NOMO-1 treated with DMSO at 0.1 percent for 48 hours (cell line): ENCODE measurements at regions not wholly inside any gene's neighbourhood (a gene's known extent, or its start where the extent isn't known, plus 50 kb on each side); places are given as distances from the start of the nearest gene placed in this dataset.

ENCODE experiments used
- DNase-seq: peaks from one replicate; lab custom pipeline; 2025; ENCODE audit not compliant: unreplicated experiment; lab: John Stamatoyannopoulos, UW

DNA sequence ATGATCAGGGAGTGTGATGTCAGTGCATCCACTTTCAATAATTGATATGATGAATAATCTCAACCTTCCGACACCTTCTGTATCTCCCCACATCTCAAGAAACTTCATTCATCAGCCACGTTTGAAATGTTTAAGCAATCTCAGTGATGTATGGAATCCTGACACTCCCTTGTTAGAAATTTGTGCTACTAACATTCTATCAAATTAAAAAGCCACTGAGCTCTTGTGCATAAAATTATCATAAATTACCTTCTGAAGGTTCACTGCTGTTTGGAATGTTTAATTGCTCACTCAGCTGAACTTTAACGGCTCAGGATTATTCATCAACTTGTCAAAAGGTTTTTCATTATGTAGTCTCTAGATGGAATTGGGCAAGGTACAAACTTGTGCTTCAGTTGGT lies 108.4 kb upstream of the DPH6 start:
- no peak for DNase-seq

DNA sequence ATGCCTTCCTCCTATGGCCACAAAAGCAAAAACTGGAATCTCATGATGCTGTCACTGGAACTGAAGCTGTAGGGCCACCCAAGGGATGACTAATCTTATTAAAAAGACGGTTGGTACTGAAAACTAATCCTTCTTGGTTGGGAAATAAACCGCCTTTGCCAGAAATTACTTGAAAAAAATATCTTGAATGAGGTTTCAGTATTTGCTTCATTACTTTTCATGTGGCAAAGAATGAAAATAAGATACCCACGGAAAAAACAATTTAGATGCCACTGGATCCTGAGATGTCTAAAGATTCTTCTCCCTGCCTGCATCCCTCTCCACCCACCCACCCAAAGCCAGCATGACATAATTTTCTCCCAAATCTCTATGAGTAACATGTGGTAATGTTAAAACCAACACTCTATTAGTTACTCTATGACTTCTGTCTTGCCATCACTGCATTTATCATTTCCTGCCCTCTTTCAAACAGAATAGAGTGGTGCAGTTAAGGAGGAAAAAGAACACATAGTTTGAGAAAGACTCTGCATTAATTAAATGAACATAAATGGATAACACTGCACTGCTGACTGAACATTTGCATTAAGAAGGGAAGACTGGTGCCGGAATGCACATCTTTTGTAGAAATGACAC lies 111.8 kb upstream of the DPH6 start:
- DNase-seq, result no peak

DNA sequence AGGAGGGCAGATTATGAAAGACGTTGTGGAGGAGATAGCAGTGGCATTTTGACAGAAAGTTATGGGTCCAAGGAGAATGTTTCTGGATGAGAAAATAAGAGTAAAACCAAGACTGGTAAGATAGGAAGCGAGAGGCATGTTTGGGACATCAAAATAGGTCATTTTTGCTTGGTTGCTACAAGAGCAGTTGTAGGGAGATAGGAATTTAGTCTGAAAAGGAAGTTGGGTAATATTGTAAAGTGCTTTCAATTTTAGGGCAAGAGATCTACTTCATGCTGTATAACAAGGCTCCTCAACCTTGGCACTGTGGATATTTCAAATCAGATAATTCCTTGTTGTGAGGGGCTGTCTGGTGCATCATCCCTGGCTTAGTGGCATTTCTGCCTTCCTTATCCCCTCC lies 118.0 kb upstream of the DPH6 start:
- DNase-seq, result peak; percentile 49

DNA sequence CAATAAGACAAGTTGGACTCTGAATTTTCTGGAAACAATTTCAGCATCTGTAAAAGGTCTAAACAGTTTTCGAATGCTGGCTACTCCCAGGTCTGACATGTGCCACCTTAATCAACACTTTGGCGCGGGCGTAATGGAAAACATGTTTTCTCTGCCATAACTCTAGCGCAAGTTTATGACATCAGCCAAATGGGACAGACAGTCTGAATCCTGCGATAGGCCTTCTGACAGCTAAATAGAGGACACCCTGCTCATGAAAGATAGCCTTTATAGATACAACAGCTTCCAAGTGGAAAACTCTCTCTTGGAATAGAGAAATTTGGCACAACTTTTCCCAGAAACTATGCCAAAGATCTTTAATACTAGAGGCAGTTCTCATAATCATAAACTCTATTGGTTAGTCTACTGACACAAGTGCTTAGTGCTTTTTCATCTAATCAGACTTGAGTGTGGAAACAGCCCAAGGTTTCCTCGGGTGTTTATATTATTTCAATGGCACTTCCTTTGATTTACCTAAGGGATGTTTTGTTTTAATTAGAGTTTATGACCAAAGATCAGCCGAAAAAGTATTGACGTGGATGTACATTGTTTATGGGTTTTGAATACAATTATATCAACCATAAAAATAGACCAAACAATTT lies 120.1 kb upstream of the DPH6 start:
- no peak for DNase-seq

DNA sequence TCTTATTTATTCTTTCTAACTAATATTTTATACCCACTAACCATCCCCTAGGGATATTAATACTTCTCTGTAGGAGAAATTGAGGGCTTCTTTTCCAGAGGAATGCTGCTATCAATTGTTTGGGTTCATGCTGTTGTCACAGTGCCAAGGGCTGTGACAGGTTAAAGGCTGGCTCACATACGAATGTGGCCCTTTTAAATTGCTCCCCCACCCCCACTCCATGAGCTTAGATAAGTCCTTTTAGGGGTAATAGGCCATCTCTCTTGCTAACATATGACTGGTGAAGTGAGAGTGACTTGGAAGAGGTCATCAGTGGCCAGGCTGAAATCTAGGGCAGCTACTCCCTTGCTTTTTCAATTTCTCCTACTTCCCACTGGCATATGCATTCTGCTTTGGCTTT lies 121.9 kb upstream of the DPH6 start:
- DNase-seq, result no peak

DNA sequence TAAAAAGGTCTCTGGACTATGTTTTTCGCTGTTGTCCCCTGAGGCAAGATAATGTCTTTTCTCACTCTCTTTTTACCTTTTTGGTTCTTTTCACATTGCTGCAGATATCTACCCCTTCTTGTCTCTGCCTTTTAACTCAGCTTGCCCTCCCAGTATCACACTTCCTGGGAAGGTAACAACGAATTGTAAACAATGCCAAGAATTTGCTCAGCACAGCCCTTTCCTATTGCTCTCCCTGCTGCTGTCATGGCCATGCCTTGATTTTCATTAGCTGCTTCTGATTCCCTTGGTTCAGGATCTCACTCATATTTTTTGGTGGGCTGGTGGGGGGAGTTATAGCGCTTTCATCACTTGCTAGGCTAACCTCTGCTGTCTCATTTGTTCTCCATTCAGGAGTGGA lies 123.1 kb upstream of the DPH6 start:
- DNase-seq, result no peak

DNA sequence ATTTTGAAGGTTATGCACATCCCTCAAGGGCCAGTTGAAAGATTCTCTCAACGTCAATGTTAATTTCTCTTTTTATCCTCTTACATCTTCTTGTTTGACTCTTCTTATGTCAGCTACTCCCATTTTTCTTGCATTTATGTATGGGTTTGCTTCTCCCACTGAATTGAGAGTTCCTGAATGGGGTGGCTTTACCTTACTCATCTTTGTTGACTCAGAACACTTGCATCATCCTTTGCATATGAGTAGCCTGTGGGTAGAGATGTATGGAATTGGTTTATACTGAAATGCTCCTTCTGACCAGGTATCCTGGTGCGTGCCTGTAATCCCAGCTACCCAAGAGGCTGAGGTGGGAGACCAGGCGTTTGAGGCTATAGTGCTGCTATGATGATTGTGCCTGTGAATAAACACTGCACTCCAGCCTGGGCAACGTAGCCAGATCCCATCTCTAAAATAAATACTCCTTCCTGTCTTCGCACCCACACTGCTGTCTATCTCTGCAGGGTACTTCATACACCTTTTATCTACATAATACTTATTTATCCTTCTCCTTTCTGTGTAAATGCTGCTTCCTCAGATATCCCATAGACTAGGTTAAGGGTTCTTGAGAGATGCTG lies 123.6 kb upstream of the DPH6 start:
- DNase-seq, result no peak

GRCh38 chr15:35671197-35671596 lies 125.2 kb upstream of the DPH6 start:
- peak; percentile 14 for DNase-seq

- DNase-seq, result no peak
Observed at GRCh38 chr15:35671981-35672380, 126.0 kb upstream of the DPH6 start.

DNA sequence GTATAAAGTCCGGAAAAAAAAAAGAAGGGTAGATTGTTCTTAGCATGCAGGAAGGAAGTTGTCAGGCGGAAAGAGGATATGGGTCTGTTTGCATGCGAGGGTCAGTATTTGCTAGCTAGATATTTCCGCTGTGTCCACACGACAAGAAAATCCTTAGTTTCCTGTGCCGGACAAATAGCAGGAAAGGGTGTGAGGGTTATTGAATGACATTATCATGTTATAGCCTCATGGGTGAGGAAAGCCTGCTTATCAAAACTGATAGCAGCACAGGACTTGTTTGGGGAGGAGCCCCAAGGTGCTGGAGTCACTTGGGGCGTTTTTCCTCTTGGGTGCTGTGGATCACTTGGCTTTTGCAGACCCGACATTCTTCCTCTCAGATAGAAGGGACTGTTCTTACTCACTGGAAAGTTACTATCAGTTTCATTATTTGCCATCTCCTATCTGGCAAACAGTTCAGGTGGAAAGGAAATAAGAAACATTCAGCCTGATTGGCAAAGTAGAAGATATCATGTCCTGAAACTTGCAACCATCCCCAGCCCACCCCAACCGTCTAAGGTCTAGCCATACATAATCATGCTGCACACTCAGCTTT lies 127.2 kb upstream of the DPH6 start:
- peak; percentile 26 for DNase-seq

- no peak for DNase-seq
Observed at GRCh38 chr15:35674873-35675781, 129.2 kb upstream of the DPH6 start.

- DNase-seq, result no peak
Observed at GRCh38 chr15:35678774-35679173, 132.8 kb upstream of the DPH6 start.

GRCh38 chr15:35679186-35679585 lies 133.2 kb upstream of the DPH6 start:
- no peak for DNase-seq

DNA sequence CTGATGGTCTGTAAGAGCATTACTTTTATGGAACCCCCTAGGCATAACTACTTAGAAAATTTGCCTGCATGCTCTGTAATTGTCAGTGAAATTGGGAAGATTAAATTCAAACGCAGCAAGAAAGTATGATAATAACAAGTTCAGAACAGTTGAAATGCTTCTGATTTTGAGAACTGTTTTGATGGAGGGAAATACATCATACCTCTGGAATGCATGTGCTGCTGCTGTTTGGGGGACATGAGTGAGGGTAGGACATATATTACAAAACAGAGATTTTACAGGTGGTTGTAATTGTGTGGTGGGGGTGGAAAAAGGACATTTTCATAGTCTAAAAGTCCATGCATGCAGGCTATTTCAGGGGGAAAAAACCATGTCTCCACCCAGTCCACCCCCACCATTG lies 135.0 kb upstream of the DPH6 start:
- no peak for DNase-seq

GRCh38 chr15:35686347-35686746 lies 140.4 kb upstream of the DPH6 start:
- DNase-seq, result no peak

DNA sequence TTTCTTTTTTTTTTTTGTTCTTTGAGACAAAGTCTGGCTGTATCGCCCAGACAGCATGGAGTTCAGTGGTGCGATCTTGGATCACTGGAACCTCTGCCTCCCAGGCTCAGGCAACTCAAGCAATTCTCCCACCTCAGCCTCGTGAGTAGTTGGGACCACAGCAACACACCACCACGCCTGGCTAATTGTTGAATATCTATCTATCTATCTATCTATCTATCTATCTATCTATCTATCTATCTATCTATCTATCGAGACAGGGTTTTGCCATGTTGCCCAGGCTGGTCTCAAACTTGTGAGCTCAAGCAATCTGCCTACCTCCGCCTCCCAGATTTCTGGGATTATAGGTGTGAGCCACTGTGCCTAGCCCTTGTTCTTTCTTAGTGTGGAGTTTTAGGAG lies 143.3 kb upstream of the DPH6 start:
- DNase-seq, result no peak

DNA sequence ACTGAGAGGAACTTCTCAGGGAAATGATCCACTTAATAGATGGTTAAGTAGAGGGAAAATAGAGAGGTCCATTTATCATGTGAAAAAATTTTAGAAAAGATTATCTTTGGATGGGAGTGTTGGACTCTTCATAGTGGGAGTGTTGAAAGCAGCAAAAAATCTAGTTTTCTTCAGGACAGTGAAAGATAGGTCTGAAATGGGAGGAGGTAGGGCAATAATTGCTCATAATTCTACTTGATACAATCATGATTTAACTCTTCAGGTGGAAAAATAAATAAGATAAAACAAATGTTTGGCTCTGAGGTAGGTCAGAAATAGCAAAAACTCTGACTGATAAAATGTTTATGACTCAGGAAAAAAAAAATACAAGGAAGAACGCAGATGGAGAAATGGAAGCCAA lies 144.1 kb upstream of the DPH6 start:
- no peak for DNase-seq

- no peak for DNase-seq
Observed at GRCh38 chr15:35690698-35691116, 144.7 kb upstream of the DPH6 start.

- no peak for DNase-seq
Observed at GRCh38 chr15:35691173-35691761, 145.3 kb upstream of the DPH6 start.

- no peak for DNase-seq
Observed at GRCh38 chr15:35691891-35692867, 146.2 kb upstream of the DPH6 start.
